CD4-positive, alpha-beta T cell (primary cell): ENCODE measurements at regions not wholly inside any gene's neighbourhood (a gene's known extent, or its start where the extent isn't known, plus 50 kb on each side); places are given as distances from the start of the nearest gene placed in this dataset.

Source experiments
- ATAC-seq: fragments of 200-7000 bp; cut with Tn5 transposase; one replicate; pipeline ENCODE4 v1.10.0; 2022; ENCODE audit warnings: mild to moderate bottlenecking; ENCODE audit not compliant: poor library complexity
- CTCF ChIA-PET: fragments of 350-600 bp; sonication (Branson Sonifier 250); formaldehyde crosslinking; loops from one replicate; lab custom pipeline; 2021; ENCODE audit warnings: antibody characterized with exemption, inconsistent platforms; lab: Charles Lee
- POLR2A ChIA-PET: fragments of 350-600 bp; sonication (Branson Sonifier 250); formaldehyde crosslinking; loops from one replicate; lab custom pipeline; 2021; ENCODE audit warnings: antibody characterized with exemption, inconsistent platforms; lab: Charles Lee
- DNase-seq, 14 experiments: peaks; one replicate each; pipeline ENCODE4 v3.0.0-alpha.2; 2013 to 2020; ENCODE audit warnings: mixed read lengths in 2 of 14
- H3K27ac ChIP-seq, 2 donors: one replicate each; pipeline versions ENCODE4 v1.5.1 to v1.7.0; 2013; ENCODE audit warnings: low read length in 2 of 2, low read depth in 1 of 2, mild to moderate bottlenecking in 1 of 2
- H3K27me3 ChIP-seq, 2 experiments: 1 replicate in 1 of 2; 2 replicates in 1 of 2; pipeline versions ENCODE4 v1.6.1 to v1.7.0; 2013; ENCODE audit warnings: low read length in 2 of 2, control low read depth in 1 of 2, mild to moderate bottlenecking in 1 of 2, moderate library complexity in 1 of 2; ENCODE audit not compliant: insufficient read depth in 2 of 2, control insufficient read depth in 1 of 2
- H3K36me3 ChIP-seq: one replicate; pipeline ENCODE4 v1.6.1; 2013; ENCODE audit warnings: low read length, control low read depth; ENCODE audit not compliant: insufficient read depth
- H3K4me1 ChIP-seq: one replicate; pipeline ENCODE4 v1.6.1; 2013; ENCODE audit warnings: low read length, control low read depth; ENCODE audit not compliant: insufficient read depth
- H3K4me3 ChIP-seq: one replicate; pipeline ENCODE4 v1.5.1; 2013; ENCODE audit warnings: mild to moderate bottlenecking, low read length, moderate library complexity
- H3K9me3 ChIP-seq, 2 experiments: 1 replicate in 1 of 2; 2 replicates in 1 of 2; pipeline versions ENCODE4 v1.6.1 to v1.7.0; 2013; ENCODE audit warnings: low read length in 2 of 2, mild to moderate bottlenecking in 2 of 2, control low read depth in 1 of 2, moderate library complexity in 1 of 2; ENCODE audit not compliant: control insufficient read depth in 1 of 2, insufficient read depth in 1 of 2
- H3K27ac Mint-ChIP-seq: one replicate; pipeline ENCODE4 v1.8.0; 2020; ENCODE audit warnings: mixed read lengths
- H3K27me3 Mint-ChIP-seq: one replicate; pipeline ENCODE4 v1.8.0; 2021; ENCODE audit warnings: mixed read lengths
- H3K36me3 Mint-ChIP-seq: one replicate; pipeline ENCODE4 v1.8.0; 2021; ENCODE audit warnings: low read depth, mixed read lengths
- H3K4me1 Mint-ChIP-seq: one replicate; pipeline ENCODE4 v1.8.0; 2021; ENCODE audit warnings: low read depth, mixed read lengths
- H3K4me3 Mint-ChIP-seq: one replicate; pipeline ENCODE4 v1.8.0; 2020; ENCODE audit warnings: mild to moderate bottlenecking, mixed read lengths
- H3K9me3 Mint-ChIP-seq: one replicate; pipeline ENCODE4 v1.8.0; 2020; ENCODE audit warnings: mixed read lengths
- CTCF ChIP-seq: fragments of 200-600 bp; IDR thresholded peaks from one replicate; pipeline ENCODE4 v1.8.0; 2022; ENCODE audit warnings: antibody characterized with exemption, mild to moderate bottlenecking
- intact Hi-C, 2 experiments: fragments of 100-400 bp; cut with DNase I in 1 of 2; cut with micrococcal nuclease in 1 of 2; formaldehyde crosslinking; loops; one replicate each; pipeline versions ENCODE4 v1.15.1 to v1.9.0; 2023 to 2025; cut with DNase I, micrococcal nuclease

- no peaks in the 10 kb centered on the region for H3K36me3 ChIP-seq
- CTCF ChIA-PET, result no interaction called here
- TF ChIP-seq CTCF, result no peak
- ATAC-seq, result no peak
- H3K4me3 ChIP-seq, result no peak overlapping the region
- no peaks in the 10 kb centered on the region for H3K4me1 Mint-ChIP-seq
- no peak overlapping the region for H3K27ac Mint-ChIP-seq
- no peaks in the 10 kb centered on the region for H3K9me3 Mint-ChIP-seq
- H3K27ac ChIP-seq, result no peak overlapping the region
- no peaks in the 10 kb centered on the region for H3K36me3 Mint-ChIP-seq
- no peaks in the 10 kb centered on the region for H3K4me1 ChIP-seq
- no peak for DNase-seq
- no peak overlapping the region for H3K4me3 Mint-ChIP-seq
- H3K9me3 ChIP-seq, result no peaks in the 10 kb centered on the region
- intact Hi-C loops, result no loop called here
- POLR2A ChIA-PET, result no interaction called here
- no peaks in the 10 kb centered on the region for H3K27me3 Mint-ChIP-seq
- no peaks in the 10 kb centered on the region for H3K27me3 ChIP-seq
Measured at GRCh38 chr12:25752710-25753309, 199.7 kb upstream of the LMNTD1 start.

DNA sequence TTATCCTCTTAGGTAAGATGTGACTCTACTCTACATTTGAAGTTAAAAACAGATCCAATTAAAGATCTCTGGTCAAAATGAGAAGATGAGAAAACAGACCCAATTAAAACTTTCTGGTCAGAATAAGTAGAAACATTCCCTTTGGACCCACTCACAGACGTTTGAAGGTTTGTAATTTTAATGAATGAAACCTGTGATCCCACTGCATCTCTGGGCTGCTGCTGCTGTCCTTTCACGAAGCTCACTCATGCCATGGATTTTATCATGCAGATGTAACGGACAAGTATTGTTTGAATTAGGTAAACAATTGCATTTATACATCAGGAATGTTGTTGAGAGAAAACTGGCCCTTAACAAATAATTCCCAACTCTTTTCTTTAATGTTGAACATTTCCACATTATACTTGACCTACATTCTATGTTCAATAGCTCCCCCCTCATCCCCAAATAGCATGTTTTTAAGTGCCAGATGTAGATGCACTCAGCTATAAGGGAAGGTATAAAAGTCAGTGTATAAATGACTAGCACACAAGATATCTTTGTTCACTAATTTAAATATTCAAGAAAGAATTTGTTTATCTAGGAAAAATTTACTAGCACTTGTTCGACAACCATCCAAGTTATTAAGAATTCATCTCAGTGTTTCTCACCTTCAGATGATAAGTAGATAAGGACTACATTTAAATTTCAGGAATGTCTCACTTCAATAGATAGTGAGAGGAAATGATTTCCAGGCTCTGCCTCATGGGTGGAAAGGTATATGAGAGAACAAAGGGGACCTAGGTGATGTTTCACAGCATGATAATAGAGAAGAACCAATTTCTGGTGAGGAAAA is 202.3 kb upstream of the LMNTD1 start:
- ChIA-PET POLR2A (no interaction called here), CTCF (no interaction called here)
- Histone ChIP-seq H3K36me3 (no peaks in the 10 kb centered on the region), H3K27me3 (no peaks in the 10 kb centered on the region), H3K9me3 (no peaks in the 10 kb centered on the region), H3K4me3 (no peak overlapping the region), H3K27ac (no peak overlapping the region), H3K4me1 (no peaks in the 10 kb centered on the region)
- no peaks in the 10 kb centered on the region for H3K4me1 Mint-ChIP-seq
- no peaks in the 10 kb centered on the region for H3K27me3 Mint-ChIP-seq
- no peak for TF ChIP-seq CTCF
- no peaks in the 10 kb centered on the region for H3K9me3 Mint-ChIP-seq
- H3K27ac Mint-ChIP-seq, result no peak overlapping the region
- intact Hi-C loops, result no loop called here
- no peak for ATAC-seq
- H3K36me3 Mint-ChIP-seq, result no peaks in the 10 kb centered on the region
- DNase-seq, result no peak
- H3K4me3 Mint-ChIP-seq, result no peak overlapping the region

DNA sequence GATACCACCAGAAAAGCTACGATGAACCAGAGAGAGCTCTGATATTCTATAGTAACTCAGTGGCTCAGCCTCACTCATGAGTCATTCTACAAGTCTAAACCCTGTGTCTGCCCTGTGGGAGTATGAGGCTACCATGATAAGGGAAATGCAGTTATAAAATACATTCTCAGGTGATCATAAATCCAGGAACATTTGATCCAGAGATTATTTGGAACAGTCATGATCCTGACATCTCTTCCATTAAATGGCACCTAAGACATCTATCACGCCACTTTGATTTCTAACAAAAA is 202.6 kb upstream of the RASSF8 start:
- intact Hi-C loops, result no loop called here
- ATAC-seq (no peak), DNase-seq (no peak)
- H3K27me3 Mint-ChIP-seq, result no peaks in the 10 kb centered on the region
- Histone ChIP-seq H3K27me3 (no peaks in the 10 kb centered on the region), H3K36me3 (no peaks in the 10 kb centered on the region), H3K27ac (no peak overlapping the region), H3K9me3 (no peaks in the 10 kb centered on the region), H3K4me3 (no peak overlapping the region), H3K4me1 (no peaks in the 10 kb centered on the region)
- H3K4me1 Mint-ChIP-seq, result no peaks in the 10 kb centered on the region
- TF ChIP-seq CTCF, result no peak
- no peak overlapping the region for H3K4me3 Mint-ChIP-seq
- POLR2A ChIA-PET, result no interaction called here
- H3K27ac Mint-ChIP-seq, result no peak overlapping the region
- H3K36me3 Mint-ChIP-seq, result no peaks in the 10 kb centered on the region
- no peaks in the 10 kb centered on the region for H3K9me3 Mint-ChIP-seq
- CTCF ChIA-PET, result no interaction called here
